SH-SY5Y (cell line): ENCODE measurements at regions not wholly inside any gene's neighbourhood (a gene's known extent, or its start where the extent isn't known, plus 50 kb on each side); places are given as distances from the start of the nearest gene placed in this dataset.

Source experiments
- GATA2 ChIP-seq: IDR thresholded peaks from 2 replicates; pipeline ENCODE4 v1.6.1; 2011; ENCODE audit warnings: mild to moderate bottlenecking, low read depth, low read length
- GATA3 ChIP-seq: IDR thresholded peaks from 2 replicates; pipeline ENCODE4 v1.6.1; 2011; ENCODE audit warnings: low read depth, mild to moderate bottlenecking, low read length, moderate library complexity

DNA sequence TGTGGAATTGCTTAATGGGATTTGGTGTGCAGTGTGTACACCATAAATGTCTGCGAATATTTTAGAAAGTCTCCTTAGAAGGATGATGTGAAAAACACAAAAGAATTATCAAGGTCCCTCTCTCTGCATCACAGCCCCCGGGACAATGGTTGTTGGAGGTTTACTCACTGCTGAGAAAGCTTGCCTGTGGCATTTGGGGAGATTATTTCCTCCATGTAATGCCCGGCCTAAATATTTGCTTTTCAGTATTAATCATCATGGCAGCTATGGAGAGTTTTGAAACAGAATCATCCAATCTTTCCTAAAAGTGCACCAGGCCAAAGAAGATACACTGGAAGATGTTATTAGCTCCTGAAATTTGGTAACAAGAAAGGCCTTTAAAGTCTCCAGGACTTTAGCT is 113.8 kb upstream of the ADCY1 start:
- TF ChIP-seq GATA3, result no peak
- no peak for TF ChIP-seq GATA2

DNA sequence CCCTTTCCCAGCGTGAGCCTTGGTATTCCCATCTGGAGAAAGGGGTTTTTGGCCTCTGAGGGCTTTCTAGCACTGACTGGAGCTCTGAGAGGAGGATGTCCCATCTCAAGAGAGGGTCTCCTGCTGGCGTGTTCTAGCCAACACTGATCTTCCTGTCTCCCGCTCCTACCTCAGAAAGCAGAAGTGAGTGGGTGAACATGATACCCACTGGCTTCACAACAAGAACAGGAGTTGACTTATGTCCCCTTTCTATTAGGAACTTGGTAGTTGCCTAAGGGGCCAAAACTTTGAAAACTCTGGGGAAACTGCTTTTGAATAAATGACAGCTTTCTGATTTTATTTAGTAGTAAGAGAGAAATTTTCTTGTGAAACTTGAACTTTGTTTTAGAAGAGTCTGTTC is 113.1 kb upstream of the ADCY1 start:
- TF ChIP-seq GATA3 (no peak), GATA2 (no peak)

DNA sequence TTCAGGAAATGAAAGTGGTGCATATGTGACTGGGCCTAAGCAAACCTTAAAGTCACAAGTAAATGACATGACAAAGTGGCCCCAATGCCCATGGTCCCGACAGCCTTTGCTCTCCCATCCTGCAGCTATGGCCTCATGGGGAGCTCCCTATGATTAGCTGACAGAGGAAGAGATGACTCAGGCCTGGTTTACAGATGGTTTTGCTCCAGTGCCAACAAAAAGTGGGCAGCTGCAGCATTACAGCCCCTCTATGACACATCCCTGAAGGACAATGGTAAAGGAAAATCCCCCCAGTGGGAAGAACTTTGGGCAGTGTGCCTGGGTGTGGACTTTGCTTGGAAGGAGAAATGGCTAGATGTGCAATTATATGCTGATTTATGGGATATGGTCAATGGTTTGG is 105.1 kb upstream of the ADCY1 start:
- TF ChIP-seq GATA3 (no peak), GATA2 (no peak)

DNA sequence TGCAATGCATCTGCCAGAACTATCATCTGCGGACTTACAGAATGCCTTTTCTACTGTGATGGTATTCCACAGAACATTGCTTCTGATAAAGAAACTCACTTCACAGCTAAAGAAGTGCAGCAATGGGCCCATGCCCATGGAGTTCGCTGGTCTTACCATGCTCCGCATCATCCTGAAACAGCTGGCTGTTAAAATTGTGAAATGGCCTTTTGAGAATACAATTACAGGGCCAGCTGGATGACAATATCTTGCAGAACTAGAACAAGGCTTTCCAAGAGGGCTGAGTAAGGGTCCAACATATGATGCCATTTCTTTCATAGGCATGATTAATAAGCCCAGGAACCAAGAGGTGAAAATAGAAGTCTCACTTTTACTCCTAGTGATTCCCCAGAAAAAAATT is 104.1 kb upstream of the ADCY1 start:
- TF ChIP-seq GATA2, result no peak

DNA sequence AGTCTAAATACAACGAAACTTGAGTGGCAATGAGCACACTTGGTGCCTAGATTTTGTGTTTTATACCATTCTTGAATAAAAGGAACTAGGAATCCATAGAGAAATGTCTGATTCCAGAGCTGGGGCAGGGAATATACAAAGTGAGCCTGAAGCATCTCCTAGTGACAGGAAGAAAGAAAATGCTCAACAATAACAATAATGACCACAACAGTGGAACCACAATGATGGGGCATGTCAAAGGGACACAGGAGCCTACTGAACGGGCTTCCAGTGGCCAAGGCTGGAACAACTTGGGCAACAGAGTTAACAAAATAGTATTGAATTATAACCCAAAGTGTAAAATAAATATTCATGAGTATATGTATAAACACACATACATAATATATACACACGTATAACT is 94.4 kb upstream of the ADCY1 start:
- no peak for TF ChIP-seq GATA3
- no peak for TF ChIP-seq GATA2

DNA sequence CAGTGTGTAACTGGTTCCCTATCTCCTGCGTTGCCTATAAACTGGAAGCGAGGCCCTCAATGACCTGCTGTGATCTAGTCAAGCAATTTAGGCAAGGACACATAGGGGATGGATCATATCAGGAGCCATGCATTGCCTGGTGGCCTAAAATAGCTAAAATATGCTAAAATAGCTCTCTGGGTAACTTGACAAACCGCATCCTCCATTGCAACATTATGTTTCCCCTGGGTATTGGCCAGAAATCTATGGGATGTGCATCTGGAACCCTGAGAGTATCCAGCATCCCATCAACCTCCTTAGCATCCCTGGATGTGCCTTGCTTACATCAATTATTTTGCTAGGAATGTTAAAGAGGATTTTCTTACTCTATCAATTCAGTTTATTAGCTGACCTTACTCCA is 91.7 kb upstream of the ADCY1 start:
- TF ChIP-seq GATA3 (no peak), GATA2 (no peak)

DNA sequence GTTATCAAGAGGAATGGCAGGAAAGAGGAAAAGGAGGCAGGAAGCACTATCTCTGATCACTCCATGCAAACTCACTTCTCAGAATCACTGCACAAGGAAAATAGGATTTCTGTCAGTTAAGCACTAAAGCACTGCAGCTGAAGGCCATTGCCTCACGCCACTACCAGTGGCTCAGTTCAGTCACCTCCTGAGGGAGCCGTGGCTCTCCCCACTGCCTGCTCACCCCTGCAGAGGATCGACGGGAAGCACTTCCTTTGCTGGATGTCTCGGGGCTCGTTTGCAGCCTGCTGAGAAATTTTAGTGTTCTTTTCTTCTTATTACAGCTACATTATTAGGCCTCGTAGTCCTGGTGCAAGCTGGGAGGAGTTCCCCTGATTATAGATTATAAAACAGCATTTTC is 90.1 kb upstream of the ADCY1 start:
- no peak for TF ChIP-seq GATA2
- no peak for TF ChIP-seq GATA3

DNA sequence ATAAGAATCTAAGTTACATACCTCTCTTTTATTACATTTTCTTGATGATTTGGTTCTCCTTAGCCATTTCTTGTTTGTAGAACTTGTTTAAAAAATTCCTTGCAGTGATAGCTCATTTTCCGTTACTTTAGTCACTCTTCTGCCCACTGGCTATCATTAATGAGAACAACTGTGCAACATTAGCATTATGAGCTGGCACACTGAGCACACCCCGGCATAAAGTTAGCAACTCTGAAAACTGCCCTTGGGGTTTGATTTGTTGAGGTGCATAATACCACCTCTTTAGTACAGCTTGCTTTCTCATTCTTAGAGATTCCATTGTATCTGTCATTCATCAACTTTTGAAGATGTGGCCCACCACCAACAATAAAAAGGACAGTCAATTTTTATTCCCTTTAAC is 87.6 kb upstream of the ADCY1 start:
- TF ChIP-seq GATA3 (no peak), GATA2 (no peak)

DNA sequence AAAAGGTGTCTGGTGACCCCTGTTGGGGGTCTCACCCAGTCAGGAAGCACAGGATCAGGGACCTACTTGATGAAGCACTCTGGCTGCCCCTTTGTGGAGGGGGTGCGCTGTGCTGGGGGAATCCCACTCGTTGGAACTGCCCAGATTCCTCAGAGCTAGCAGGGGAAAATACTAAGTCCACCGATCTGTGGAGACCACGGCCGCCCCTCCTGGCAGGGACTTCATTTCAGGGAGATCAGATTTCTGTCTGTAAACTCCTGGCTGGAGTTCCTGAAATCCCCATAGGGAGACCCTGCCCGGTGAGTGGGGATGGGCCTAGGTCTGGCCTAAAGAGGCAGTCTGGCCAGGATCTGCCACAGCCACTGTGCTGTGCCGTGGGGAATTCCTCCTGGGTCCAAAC is 79.3 kb upstream of the ADCY1 start:
- TF ChIP-seq GATA3 (no peak), GATA2 (no peak)

DNA sequence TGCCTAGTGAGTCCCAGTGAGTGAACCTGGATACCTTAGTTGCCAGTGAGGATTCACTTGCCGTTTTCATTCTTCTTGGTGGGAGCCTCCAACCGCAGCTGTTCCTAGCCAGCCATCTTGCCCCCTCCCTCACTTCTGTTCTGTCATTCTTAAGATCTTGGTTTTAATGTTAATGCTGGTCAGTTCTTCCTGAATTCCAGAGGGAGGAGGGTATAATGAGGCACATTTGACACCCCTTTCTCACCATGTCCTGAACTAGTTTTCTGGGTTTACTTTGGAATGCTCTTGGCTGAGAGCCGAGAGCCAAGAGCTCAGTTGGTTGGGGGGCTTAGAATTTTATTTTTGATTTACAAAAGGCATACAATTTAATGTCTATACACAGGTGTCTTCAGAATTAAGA is 78.5 kb upstream of the ADCY1 start:
- TF ChIP-seq GATA3 (no peak), GATA2 (no peak)

DNA sequence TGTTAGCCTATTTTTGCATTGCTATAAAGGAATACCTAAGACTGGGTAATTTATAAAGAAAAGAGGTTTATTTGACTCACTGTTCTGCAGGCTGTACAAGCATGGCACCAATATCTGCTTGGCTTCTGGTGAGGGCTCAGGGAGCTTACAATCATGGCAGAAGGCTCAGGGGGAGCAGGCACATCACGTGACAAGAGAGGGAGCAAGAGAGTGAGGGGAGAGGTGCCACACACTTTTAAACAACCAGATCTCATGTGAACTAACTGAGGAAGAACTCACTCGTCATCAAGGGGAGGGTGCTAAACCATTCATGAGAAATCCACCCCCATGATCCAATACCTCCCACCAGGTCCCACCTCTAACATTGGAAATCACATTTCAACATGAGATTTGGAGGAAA is 73.9 kb upstream of the ADCY1 start:
- TF ChIP-seq GATA3 (no peak), GATA2 (no peak)

DNA sequence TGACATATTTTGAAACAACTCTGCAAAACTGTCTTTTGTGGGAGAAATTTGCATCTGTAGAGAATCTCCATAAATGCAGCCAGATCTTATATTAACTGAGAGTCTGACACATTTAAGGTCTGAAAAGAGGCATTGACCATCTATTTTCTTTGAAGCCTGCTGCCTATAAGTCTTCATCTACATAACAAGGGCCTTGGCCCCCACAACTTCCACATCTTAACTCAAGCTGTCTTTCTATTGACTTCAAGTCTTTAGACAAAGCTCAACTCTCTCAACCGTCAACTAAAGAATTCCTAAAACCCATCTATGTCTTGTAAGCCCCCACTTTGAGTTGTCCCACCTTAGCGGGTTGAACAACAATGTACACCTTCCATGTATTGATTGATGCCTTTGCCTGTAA is 72.4 kb upstream of the ADCY1 start:
- no peak for TF ChIP-seq GATA3
- no peak for TF ChIP-seq GATA2

DNA sequence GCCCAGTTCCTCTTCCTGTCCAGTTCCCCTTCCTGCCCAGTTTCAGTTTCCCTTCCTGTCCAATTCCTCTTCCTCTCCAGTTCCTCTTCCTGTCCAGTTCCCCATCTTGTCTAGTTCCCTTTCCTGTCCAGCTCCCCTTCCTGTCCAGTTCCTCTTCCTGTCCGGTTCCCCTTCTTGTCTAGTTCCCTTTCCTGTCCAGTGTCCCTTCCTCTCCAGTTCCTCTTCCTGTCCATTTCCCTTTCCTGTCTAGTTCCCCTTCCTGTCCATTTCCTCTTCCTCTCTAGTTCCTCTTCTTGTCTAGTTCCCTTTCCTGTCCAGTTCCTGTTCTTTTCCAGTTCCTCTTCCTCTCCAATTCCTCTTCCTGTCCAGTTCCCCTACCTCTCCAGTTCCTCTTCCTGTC is 68.1 kb upstream of the ADCY1 start:
- no peak for TF ChIP-seq GATA3
- no peak for TF ChIP-seq GATA2

DNA sequence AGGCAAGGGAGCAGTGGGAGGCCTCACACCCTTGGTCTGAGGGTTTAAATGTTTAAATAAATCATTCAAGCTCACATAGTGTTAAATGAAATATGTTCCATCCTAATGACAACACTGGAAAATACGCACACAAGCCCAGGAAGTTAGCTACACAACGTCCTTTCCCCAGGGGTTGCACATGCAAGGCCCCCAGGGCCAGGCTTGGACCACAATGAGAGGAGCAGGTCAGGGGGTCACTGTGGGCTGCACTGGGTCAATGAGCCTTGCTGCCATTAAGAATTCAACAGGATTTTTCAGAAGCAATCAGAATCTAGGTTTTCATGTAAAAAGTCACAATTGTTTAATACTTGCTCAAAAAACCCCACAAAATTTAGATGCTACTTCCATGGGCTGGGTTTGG is 64.9 kb upstream of the ADCY1 start:
- no peak for TF ChIP-seq GATA2
- no peak for TF ChIP-seq GATA3

DNA sequence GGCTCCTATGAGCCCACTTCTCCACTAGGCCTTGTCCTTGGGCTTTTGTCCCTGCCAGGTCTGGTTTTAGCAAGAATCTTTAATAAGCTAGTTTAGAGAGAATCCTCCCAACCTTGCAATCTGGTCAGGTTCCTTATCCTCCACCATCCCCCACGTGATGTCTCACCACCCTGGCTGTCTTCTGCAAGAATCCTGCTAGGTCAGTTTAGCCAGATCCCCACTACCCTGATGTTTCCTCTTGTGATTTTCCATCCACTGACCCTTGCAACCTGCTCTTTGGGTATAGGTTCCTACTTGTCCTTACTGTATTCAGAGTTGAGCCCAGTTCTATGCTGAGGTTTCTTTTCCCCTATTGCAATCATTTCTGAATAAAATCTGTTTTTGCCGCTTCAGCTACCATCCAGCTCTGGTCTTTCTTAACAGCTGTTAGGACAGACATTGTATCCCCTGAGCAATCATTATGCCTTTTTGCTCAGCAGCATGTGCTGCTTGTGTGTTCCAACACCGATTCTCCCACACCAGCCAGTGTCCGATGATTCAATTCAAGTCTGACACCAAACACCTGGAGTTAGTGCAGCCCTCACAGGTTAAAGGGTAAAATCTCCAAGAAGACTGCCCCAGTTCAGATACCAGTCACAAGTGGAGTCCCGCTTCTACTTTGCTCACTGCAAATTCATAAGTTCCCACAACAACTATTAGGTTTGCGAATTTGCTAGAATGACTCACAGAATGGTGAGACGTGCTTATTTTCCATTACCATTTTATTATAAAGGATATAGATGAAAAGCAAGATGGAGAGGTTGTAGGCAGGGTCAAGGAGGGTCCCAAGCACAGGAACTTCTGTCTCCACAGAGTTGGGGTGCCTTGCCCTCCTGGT is 62.2 kb upstream of the ADCY1 start:
- TF ChIP-seq GATA2, result no peak
- no peak for TF ChIP-seq GATA3

DNA sequence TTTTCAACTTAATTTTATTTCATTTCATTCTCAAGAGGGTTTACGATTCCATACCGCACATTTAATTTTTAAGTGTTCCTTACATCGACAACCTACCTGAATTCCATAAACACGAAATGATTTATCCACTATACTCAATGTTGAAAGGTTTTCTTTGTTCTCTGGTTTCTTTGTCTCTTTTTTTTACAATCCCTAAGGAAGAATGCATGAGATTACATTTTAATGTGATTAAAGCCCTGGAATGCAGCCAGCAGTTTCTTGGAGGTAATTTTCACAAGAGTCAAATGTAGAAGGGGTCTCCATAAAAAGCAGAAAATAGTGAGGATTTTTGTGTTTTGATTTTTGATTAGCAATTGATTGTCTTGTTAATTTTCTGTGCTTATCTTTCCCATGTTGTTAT is 59.2 kb upstream of the ADCY1 start:
- no peak for TF ChIP-seq GATA2
- TF ChIP-seq GATA3, result no peak

DNA sequence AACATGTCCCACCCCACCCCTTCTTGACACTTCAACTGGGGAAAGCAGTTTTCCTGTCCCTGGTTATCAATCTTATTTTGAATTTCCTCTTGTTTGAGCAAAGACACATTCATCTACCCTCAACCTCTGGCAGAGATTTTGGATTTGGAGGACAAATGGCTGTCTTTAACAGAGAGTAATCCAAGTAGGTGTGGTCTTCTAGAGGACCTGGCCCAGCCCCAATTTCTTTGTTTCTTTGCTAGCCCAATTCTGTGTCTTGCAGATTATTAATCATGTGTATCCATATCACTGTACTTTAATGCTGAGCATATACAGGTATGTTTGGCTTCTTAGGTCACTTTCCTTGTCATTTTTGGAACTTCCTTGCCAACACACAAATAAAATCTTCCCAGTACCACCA is 58.8 kb upstream of the ADCY1 start:
- no peak for TF ChIP-seq GATA2
